Aorta (tissue), 5 donors: ENCODE measurements at regions not wholly inside any gene's neighbourhood (a gene's known extent, or its start where the extent isn't known, plus 50 kb on each side); places are given as distances from the start of the nearest gene placed in this dataset.

Experiments used
- ATAC-seq: fragments of 200-7000 bp; cut with Tn5 transposase; one replicate; pipeline ENCODE4 v1.9.1; 2022; ENCODE audit warnings: moderate library complexity; ENCODE audit not compliant: low FRiP score
- DNase-seq, 2 donors: peaks; one replicate each; pipeline ENCODE4 v3.0.0-alpha.2; 2020
- H3K27ac ChIP-seq, 2 donors: one replicate each; pipeline ENCODE4 v1.5.1; 2013; ENCODE audit warnings: low read length in 2 of 2, mild to moderate bottlenecking in 2 of 2, moderate library complexity in 2 of 2, control low read depth in 1 of 2, inconsistent platforms in 1 of 2, low read depth in 1 of 2
- H3K27me3 ChIP-seq, 2 donors: one replicate each; pipeline ENCODE4 v1.6.1; 2013; ENCODE audit warnings: control low read depth in 1 of 2, low read length in 1 of 2, mild to moderate bottlenecking in 1 of 2, moderate library complexity in 1 of 2; ENCODE audit not compliant: insufficient read depth in 2 of 2, control insufficient read depth in 1 of 2
- H3K36me3 ChIP-seq, 2 donors: one replicate each; pipeline ENCODE4 v1.6.1; 2013; ENCODE audit warnings: control low read depth in 1 of 2, low read length in 1 of 2, mild to moderate bottlenecking in 1 of 2; ENCODE audit not compliant: insufficient read depth in 2 of 2, control insufficient read depth in 1 of 2
- H3K4me1 ChIP-seq, 2 donors: one replicate each; pipeline ENCODE4 v1.6.1; 2013; ENCODE audit warnings: low read length in 2 of 2, control low read depth in 1 of 2, mild to moderate bottlenecking in 1 of 2, moderate library complexity in 1 of 2; ENCODE audit not compliant: insufficient read depth in 2 of 2, control insufficient read depth in 1 of 2
- H3K4me3 ChIP-seq, 2 donors: one replicate each; pipeline ENCODE4 v1.5.1; 2013; ENCODE audit warnings: low read length in 2 of 2, control low read depth in 1 of 2, mild to moderate bottlenecking in 1 of 2
- H3K9me3 ChIP-seq: one replicate; pipeline ENCODE4 v1.6.1; 2013; ENCODE audit warnings: mild to moderate bottlenecking, low read length; ENCODE audit not compliant: control insufficient read depth
- WGBS, 2 donors: extraction: QIAGEN DNeasy Blood & Tissue Kit; methylation state at CpG; one replicate each; pipeline ENCODE4 v1.1.7; 2013; 5-methylcytosine and 5-hydroxymethylcytosine counted together
- intact Hi-C, 2 donors: fragments of 100-400 bp; cut with DNase I; formaldehyde crosslinking; loops; one replicate each; pipeline versions ENCODE4 v1.14.2 to v1.15.0; 2022
- donor health status: healthy with polysubstance abuse.
- donor health status: Bipolar disorder and iron deficiency.
- donor health status: DM: no; HTN: no; CAD: no.
- donor health status: DM: no; HTN: no; CAD: no.
- donor health status: DM: yes; HTN: yes; CAD: no.

DNA sequence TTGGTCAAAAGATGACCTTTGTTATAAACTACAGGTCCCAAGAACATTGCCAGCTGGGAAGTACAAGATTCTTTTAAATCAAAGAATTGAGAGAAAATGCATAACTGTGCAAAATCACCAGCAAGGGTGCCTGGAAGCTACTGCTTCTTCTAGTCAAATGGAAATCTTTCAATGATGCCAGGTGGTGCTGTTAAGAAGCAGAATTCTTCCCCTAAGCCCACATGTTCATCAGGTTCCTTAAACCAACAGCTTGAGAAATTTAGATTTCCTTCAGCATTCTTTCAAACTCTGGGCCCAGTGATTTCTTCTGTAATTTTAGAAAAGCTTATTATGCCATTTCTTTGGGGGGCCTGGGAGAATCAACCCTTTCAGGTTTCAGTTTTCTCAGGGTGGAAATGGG lies 207.8 kb upstream of the WSCD1 start:
- Histone ChIP-seq H3K36me3 (no peaks in the 10 kb centered on the region), H3K27ac (no peak overlapping the region), H3K4me1 (no peaks in the 10 kb centered on the region), H3K4me3 (no peak overlapping the region), H3K27me3 (no peaks in the 10 kb centered on the region), H3K9me3 (no peaks in the 10 kb centered on the region)
- DNase-seq (no peak), ATAC-seq (no peak)
- intact Hi-C loops = no loop called here

- H3K4me3 ChIP-seq = no peak overlapping the region
- no peaks in the 10 kb centered on the region for H3K9me3 ChIP-seq
- H3K27me3 ChIP-seq = no peaks in the 10 kb centered on the region
- intact Hi-C loops = no loop called here
- no peaks in the 10 kb centered on the region for H3K4me1 ChIP-seq
- WGBS, 2 donors = 38 to 44% methylated on average over 9 of the region's 9 CpGs
- DNase-seq (no peak), ATAC-seq (no peak)
- H3K36me3 ChIP-seq = no peaks in the 10 kb centered on the region
- H3K27ac ChIP-seq = no peak overlapping the region
Observed at GRCh38 chr17:5864741-5865657, 205.2 kb upstream of the WSCD1 start.

GRCh38 chr17:5866978-5867377 lies 203.2 kb upstream of the WSCD1 start:
- Histone ChIP-seq H3K4me1 (no peaks in the 10 kb centered on the region), H3K27ac (no peak overlapping the region), H3K36me3 (no peaks in the 10 kb centered on the region), H3K4me3 (no peak overlapping the region), H3K9me3 (no peaks in the 10 kb centered on the region), H3K27me3 (no peaks in the 10 kb centered on the region)
- ATAC-seq (no peak), DNase-seq (no peak)
- intact Hi-C loops = no loop called here
- WGBS, 2 donors = 57 to 60% methylated on average over 4 of the region's 4 CpGs

DNA sequence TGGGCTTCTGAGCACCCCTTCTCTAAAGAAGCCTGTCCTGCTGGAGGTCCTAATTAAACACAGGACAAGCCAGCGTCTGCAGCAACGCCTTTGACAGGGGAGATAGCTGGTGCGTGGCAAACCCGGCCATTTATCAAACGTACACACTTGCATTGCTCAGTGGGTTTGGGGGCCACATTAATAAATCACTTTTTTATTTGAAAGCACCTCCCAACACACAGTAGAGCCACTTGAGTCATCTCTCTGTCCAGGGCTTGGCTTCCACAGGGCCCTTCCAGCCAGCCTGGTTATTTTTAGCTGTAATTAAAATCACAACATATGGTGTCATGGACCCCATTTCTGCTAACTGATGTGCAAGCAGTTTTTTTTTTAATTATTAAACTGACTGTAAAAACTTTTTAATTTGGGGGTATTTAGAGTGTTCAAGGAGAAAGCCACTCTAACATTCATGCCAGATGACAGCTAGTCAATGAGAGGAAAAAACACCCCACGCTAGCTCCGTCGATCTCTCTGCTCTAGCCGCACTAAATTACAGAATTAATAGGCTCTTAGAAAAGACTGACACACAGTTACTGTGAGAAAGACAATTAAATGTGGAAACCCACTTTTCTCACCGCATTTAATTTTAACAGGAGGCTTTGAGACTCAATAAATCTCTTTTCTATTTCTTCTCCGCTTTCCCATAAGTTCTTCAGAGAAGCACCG lies 201.0 kb upstream of the WSCD1 start:
- H3K27me3 ChIP-seq = no peaks in the 10 kb centered on the region
- no peaks in the 10 kb centered on the region for H3K4me1 ChIP-seq
- no peak overlapping the region for H3K4me3 ChIP-seq
- WGBS, 2 donors = 42 to 52% methylated on average over 12 of the region's 12 CpGs
- no peaks in the 10 kb centered on the region for H3K36me3 ChIP-seq
- DNase-seq (no peak), ATAC-seq (no peak)
- H3K27ac ChIP-seq = no peak overlapping the region
- intact Hi-C loops = no loop called here
- H3K9me3 ChIP-seq = no peaks in the 10 kb centered on the region

GRCh38 chr17:5870231-5870953 lies 199.8 kb upstream of the WSCD1 start:
- intact Hi-C loops = no loop called here

DNA sequence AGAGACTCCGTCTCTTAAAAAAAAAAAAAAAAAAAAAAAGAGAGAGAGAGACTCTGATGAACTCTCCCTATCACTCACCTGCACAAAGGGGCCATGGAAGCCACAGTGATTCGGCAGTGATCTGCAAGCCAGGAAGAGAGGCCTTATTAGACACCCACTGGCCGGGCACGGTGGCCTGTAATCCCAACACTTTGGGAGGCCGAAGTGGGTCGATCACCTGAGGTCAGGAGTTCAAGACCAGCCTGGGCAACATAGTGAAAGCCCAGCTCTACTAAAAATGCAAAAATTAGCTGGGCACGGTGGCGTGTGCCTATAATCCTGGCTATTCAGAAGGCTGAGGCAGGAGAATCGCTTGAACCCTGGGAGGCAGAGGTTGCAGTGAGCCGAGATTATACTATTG lies 198.5 kb upstream of the WSCD1 start:
- H3K4me3 ChIP-seq = no peak overlapping the region
- H3K36me3 ChIP-seq = no peaks in the 10 kb centered on the region
- no peak overlapping the region for H3K27ac ChIP-seq
- H3K4me1 ChIP-seq = no peaks in the 10 kb centered on the region
- no peaks in the 10 kb centered on the region for H3K27me3 ChIP-seq
- intact Hi-C loops = no loop called here
- ATAC-seq (no peak), DNase-seq (no peak)
- no peaks in the 10 kb centered on the region for H3K9me3 ChIP-seq
- WGBS, 2 donors = 85 to 90% methylated on average over 10 of the region's 10 CpGs

More at GRCh38 chr17:5870231-5870953, 199.8 kb upstream of the WSCD1 start:
- Histone ChIP-seq H3K9me3 (no peaks in the 10 kb centered on the region), H3K27ac (no peak overlapping the region), H3K4me1 (no peaks in the 10 kb centered on the region), H3K36me3 (no peaks in the 10 kb centered on the region), H3K4me3 (no peak overlapping the region), H3K27me3 (no peaks in the 10 kb centered on the region)
- no peak for DNase-seq
- WGBS, 2 donors = 84 to 86% methylated on average over 6 of the region's 6 CpGs
- no peak for ATAC-seq

DNA sequence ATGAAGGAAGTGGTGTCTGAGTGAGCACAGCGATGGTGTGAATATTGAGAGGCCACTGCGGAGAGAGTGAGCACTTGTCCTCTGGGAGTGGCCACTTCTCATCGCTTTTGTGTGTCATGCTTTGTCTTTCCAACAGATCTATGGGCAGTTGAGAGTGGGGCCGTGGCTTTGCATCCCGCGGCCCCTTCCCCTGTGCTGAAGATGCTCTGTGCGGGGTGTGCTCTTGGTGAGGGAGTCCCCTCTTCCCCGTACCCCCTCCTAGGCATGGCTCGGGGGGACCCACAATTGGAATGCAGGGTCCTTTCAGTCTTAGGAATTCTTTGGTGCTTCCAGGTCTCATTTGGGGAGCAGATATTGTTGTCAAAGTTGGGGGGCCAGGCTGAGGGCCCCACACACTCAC lies 197.3 kb upstream of the WSCD1 start:
- H3K4me3 ChIP-seq = no peak overlapping the region
- H3K9me3 ChIP-seq = no peaks in the 10 kb centered on the region
- H3K27me3 ChIP-seq = no peaks in the 10 kb centered on the region
- no peaks in the 10 kb centered on the region for H3K36me3 ChIP-seq
- ATAC-seq = no peak
- WGBS, 2 donors = 84 to 85% methylated on average over 9 of the region's 9 CpGs
- no peak overlapping the region for H3K27ac ChIP-seq
- H3K4me1 ChIP-seq = no peaks in the 10 kb centered on the region
- DNase-seq = no peak
- intact Hi-C loops = no loop called here

GRCh38 chr17:5873781-5874180 lies 196.4 kb upstream of the WSCD1 start:
- H3K4me3 ChIP-seq = no peak overlapping the region
- intact Hi-C loops = no loop called here
- H3K27ac ChIP-seq = no peak overlapping the region
- H3K36me3 ChIP-seq = no peaks in the 10 kb centered on the region
- no peak for ATAC-seq
- no peaks in the 10 kb centered on the region for H3K9me3 ChIP-seq
- no peaks in the 10 kb centered on the region for H3K4me1 ChIP-seq
- no peak for DNase-seq
- H3K27me3 ChIP-seq = no peaks in the 10 kb centered on the region
- 58 to 75% methylated on average over 4 of the region's 4 CpGs for WGBS, 2 donors
